ENCODE measurements at regions not wholly inside any gene's neighbourhood (a gene's known extent, or its start where the extent isn't known, plus 50 kb on each side); places are given as distances from the start of the nearest gene placed in this dataset.
"Not testable (repeated sequence)": the region's sequence is repeated elsewhere in the genome, so short reads cannot be mapped to it uniquely, and the experiment has no call there.

GRCh38 chr14:99029145-99029915, 242.7 kb downstream of the BCL11B start:
- no peak for DNase-seq (ENCODE audit: low spot score)

GRCh38 chr14:99029916-99030305, 242.1 kb downstream of the BCL11B start:
- no peak for DNase-seq (ENCODE audit: low spot score)

- no peak for DNase-seq (ENCODE audit: low spot score)
Observed at GRCh38 chr14:99030454-99030853, 241.5 kb downstream of the BCL11B start.

GRCh38 chr14:99032759-99033158, 239.2 kb downstream of the BCL11B start:
- no peak for DNase-seq (ENCODE audit: low spot score)

GRCh38 chr14:99033951-99034350, 238.0 kb downstream of the BCL11B start:
- DNase-seq (ENCODE audit: low spot score) = no peak

- no peak for DNase-seq (ENCODE audit: low spot score)
Observed at GRCh38 chr14:99034711-99035171, 237.3 kb downstream of the BCL11B start.

GRCh38 chr14:99035268-99035667, 236.7 kb downstream of the BCL11B start:
- peak; percentile 63 for DNase-seq (ENCODE audit: low spot score)

- peak; percentile 77 for DNase-seq (ENCODE audit: low spot score)
Observed at GRCh38 chr14:99035712-99036610, 236.0 kb downstream of the BCL11B start.

GRCh38 chr14:99036611-99037293, 235.2 kb downstream of the BCL11B start:
- no peak for DNase-seq (ENCODE audit: low spot score)

- not testable (repeated sequence) for DNase-seq (ENCODE audit: low spot score)
Observed at GRCh38 chr14:99037326-99037725, 234.7 kb downstream of the BCL11B start.

- no peak for DNase-seq (ENCODE audit: low spot score)
Observed at GRCh38 chr14:99037777-99038430, 234.1 kb downstream of the BCL11B start.

- no peak for DNase-seq (ENCODE audit: low spot score)
Observed at GRCh38 chr14:99038431-99038820, 233.6 kb downstream of the BCL11B start.

- no peak for DNase-seq (ENCODE audit: low spot score)
Observed at GRCh38 chr14:99039331-99040041, 232.5 kb downstream of the BCL11B start.

GRCh38 chr14:99040052-99040451, 231.9 kb downstream of the BCL11B start:
- no peak for DNase-seq (ENCODE audit: low spot score)

GRCh38 chr14:99040711-99041110, 231.3 kb downstream of the BCL11B start:
- DNase-seq (ENCODE audit: low spot score) = no peak

- DNase-seq (ENCODE audit: low spot score) = no peak
Observed at GRCh38 chr14:99041141-99041819, 230.7 kb downstream of the BCL11B start.

GRCh38 chr14:99041820-99042174, 230.2 kb downstream of the BCL11B start:
- DNase-seq (ENCODE audit: low spot score) = no peak

- no peak for DNase-seq (ENCODE audit: low spot score)
Observed at GRCh38 chr14:99042381-99043266, 229.4 kb downstream of the BCL11B start.

GRCh38 chr14:99043267-99043615, 228.8 kb downstream of the BCL11B start:
- no peak for DNase-seq (ENCODE audit: low spot score)

- DNase-seq (ENCODE audit: low spot score) = no peak
Observed at GRCh38 chr14:99043756-99044155, 228.2 kb downstream of the BCL11B start.
